Endothelial cell of umbilical vein (primary cell): ENCODE measurements at regions not wholly inside any gene's neighbourhood (a gene's known extent, or its start where the extent isn't known, plus 50 kb on each side); places are given as distances from the start of the nearest gene placed in this dataset.

Experiments
- BruUV-seq: library from RNA; stranded (reverse); fragments of 400-500 nt; replicated peaks from 2 replicates; lab custom pipeline; 2021; lab: Mats Ljungman, UMichigan
- CTCF ChIA-PET: fragments of 300-600, 350-600 bp; sonication (Branson Sonifier 250); formaldehyde crosslinking; loops from one replicate; lab custom pipeline; 2021; ENCODE audit warnings: antibody characterized with exemption, inconsistent platforms; lab: Charles Lee
- POLR2A ChIA-PET: fragments of 300-600, 350-600 bp; sonication (Branson Sonifier 250); formaldehyde crosslinking; loops from one replicate; lab custom pipeline; 2021; ENCODE audit warnings: antibody characterized with exemption, inconsistent platforms; lab: Charles Lee
- DNase-seq: peaks from one replicate; pipeline ENCODE4 v3.0.0-alpha.2; 2011; ENCODE audit warnings: low read depth, low spot score
- FAIRE-seq: peaks from 2 replicates; lab custom pipeline; 2011; peaks lifted over from hg19 to GRCh38; lab: Jason Lieb, UNC
- H2AFZ ChIP-seq: 2 replicates; pipeline ENCODE4 v1.6.0; 2012; ENCODE audit warnings: low read depth, low read length, control low read depth, inconsistent platforms
- H3K27ac ChIP-seq: 2 replicates; pipeline ENCODE4 v1.5.1; 2011; ENCODE audit warnings: low read depth, mild to moderate bottlenecking, control low read depth, low read length, moderate library complexity; ENCODE audit not compliant: insufficient read depth
- H3K27me3 ChIP-seq, 2 experiments: 2 replicates each; pipeline versions ENCODE4 v1.6.0 to v1.6.1; 2011; ENCODE audit warnings: low read length in 2 of 2, mixed read lengths in 1 of 2; ENCODE audit not compliant: control insufficient read depth in 2 of 2, insufficient read depth in 2 of 2
- H3K36me3 ChIP-seq, 2 experiments: 2 replicates in 1 of 2; 3 replicates in 1 of 2; pipeline ENCODE4 v1.5.1; 2011; ENCODE audit warnings: low read length in 2 of 2, mild to moderate bottlenecking in 1 of 2, moderate library complexity in 1 of 2; ENCODE audit not compliant: control insufficient read depth in 2 of 2, insufficient read depth in 2 of 2; ENCODE audit errors: extremely low read depth in 1 of 2
- H3K4me1 ChIP-seq: 3 replicates; pipeline ENCODE4 v1.5.1; 2011; ENCODE audit warnings: mild to moderate bottlenecking, low read length; ENCODE audit not compliant: control insufficient read depth, insufficient read depth; ENCODE audit errors: extremely low read depth
- H3K4me2 ChIP-seq: 2 replicates; pipeline ENCODE4 v1.6.1; 2011; ENCODE audit warnings: low read length, control low read depth, mixed read lengths; ENCODE audit not compliant: insufficient read depth
- H3K4me3 ChIP-seq, 3 experiments: fragments of 200-600 bp in 1 of 3; sonication (generic), shearing (Covaris generic) in 1 of 3; replicated peaks in 1 of 3; 2 replicates each; pipeline ENCODE4 v1.5.1; 2011 to 2016; ENCODE audit warnings: control low read depth in 3 of 3, low read length in 3 of 3, mild to moderate bottlenecking in 2 of 3, inconsistent platforms in 1 of 3, low read depth in 1 of 3, moderate library complexity in 1 of 3; ENCODE audit not compliant: insufficient read depth in 1 of 3
- H3K79me2 ChIP-seq: 2 replicates; pipeline ENCODE4 v1.6.0; 2012; ENCODE audit warnings: low read length, inconsistent platforms; ENCODE audit not compliant: control insufficient read depth, insufficient read depth
- H3K9ac ChIP-seq: replicated peaks from 2 replicates; pipeline ENCODE3; 2011; ENCODE audit warnings: low read length, control low read depth; ENCODE audit not compliant: insufficient read depth; ENCODE audit errors: extremely low read depth
- H3K9me1 ChIP-seq: replicated peaks from 3 replicates; pipeline ENCODE4 v1.6.0; 2011; ENCODE audit warnings: mild to moderate bottlenecking, low read length; ENCODE audit not compliant: control insufficient read depth, insufficient read depth; ENCODE audit errors: extremely low read depth
- H3K9me3 ChIP-seq: replicated peaks from 2 replicates; pipeline ENCODE4 v1.5.1; 2012; ENCODE audit warnings: low read length, inconsistent platforms; ENCODE audit not compliant: control insufficient read depth, insufficient read depth
- H4K20me1 ChIP-seq: replicated peaks from 2 replicates; pipeline ENCODE3; 2011; ENCODE audit warnings: mild to moderate bottlenecking, low read length; ENCODE audit not compliant: control insufficient read depth, insufficient read depth; ENCODE audit errors: extremely low read depth
- EZH2 ChIP-seq: IDR thresholded peaks from 2 replicates; pipeline ENCODE4 v1.6.1; 2012; ENCODE audit warnings: borderline replicate concordance, low read depth, mild to moderate bottlenecking, moderate library complexity, low read length, inconsistent platforms; ENCODE audit not compliant: severe bottlenecking
- FOS ChIP-seq: IDR thresholded peaks from 2 replicates; pipeline ENCODE4 v1.6.1; 2011; ENCODE audit warnings: mild to moderate bottlenecking, low read length, moderate library complexity, borderline replicate concordance; ENCODE audit not compliant: insufficient read depth
- GATA2 ChIP-seq: IDR thresholded peaks from 2 replicates; pipeline ENCODE4 v1.7.0; 2011; ENCODE audit warnings: low read depth, mild to moderate bottlenecking, moderate library complexity, mixed read lengths, low read length; ENCODE audit not compliant: insufficient read length, insufficient read depth
- JUN ChIP-seq: IDR thresholded peaks from 2 replicates; pipeline ENCODE4 v1.6.1; 2011; ENCODE audit warnings: borderline replicate concordance, low read depth; ENCODE audit not compliant: insufficient read length, insufficient read depth
- MYC ChIP-seq: IDR thresholded peaks from one replicate; pipeline ENCODE4 v1.6.1; 2011; ENCODE audit warnings: mild to moderate bottlenecking, low read depth, low read length
- POLR2A ChIP-seq: IDR thresholded peaks from 2 replicates; pipeline ENCODE4 v1.6.1; 2012; ENCODE audit warnings: low read depth, mild to moderate bottlenecking, control low read depth, low read length
- POLR2AphosphoS5 ChIP-seq: IDR thresholded peaks from 2 replicates; pipeline ENCODE4 v1.6.1; 2012; ENCODE audit warnings: low read depth, mild to moderate bottlenecking, control low read depth, low read length, moderate library complexity; ENCODE audit not compliant: insufficient read depth
- dilution Hi-C: fragments of 300-500 bp; cut with MboI; formaldehyde crosslinking; loops from one replicate; pipeline ENCODE4 v1.15.0; 2019; ENCODE audit warnings: low sequenced_read_pairs; ENCODE audit not compliant: extremely low pct_ligation_motif_present
- intact Hi-C: fragments of 100-400 bp; cut with micrococcal nuclease; formaldehyde crosslinking; loops from one replicate; pipeline ENCODE4 v1.10.0; 2022
- TF ChIP-seq, protein P1 (sequence below), 2 donors: IDR thresholded peaks; 1 replicate in 1 of 2; 2 replicates in 1 of 2; pipeline ENCODE4 v1.5.1; 2011; ENCODE audit warnings: low read length in 2 of 2, mild to moderate bottlenecking in 2 of 2, moderate library complexity in 2 of 2, control low read depth in 1 of 2, inconsistent platforms in 1 of 2, low read depth in 1 of 2; ENCODE audit not compliant: insufficient read depth in 1 of 2; ENCODE audit errors: extremely low read depth in 1 of 2
- TF ChIP-seq, protein P2 (sequence below): IDR thresholded peaks from 2 replicates; pipeline ENCODE4 v1.6.1; 2011; ENCODE audit not compliant: insufficient read depth, insufficient read length

DNA sequence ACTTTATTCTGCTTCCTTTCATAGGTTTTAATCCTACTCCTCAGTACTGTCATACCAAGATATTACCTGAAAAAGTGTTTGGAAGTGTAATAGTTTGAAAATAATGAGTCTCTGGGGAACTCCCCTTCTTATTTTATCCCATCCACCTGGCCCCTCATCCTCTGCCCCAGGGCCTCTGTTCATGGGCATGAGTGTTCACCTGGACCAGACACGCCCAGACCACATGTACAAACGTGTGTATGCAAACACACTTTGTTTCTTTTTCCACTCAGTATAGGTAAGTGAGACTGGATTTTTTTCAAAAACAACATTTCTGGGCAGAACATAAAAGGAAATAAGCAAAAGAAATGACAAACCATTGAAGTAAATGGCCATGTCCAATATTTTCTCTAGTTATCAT is 62.1 kb upstream of the THSD7B start:
- no TSS peak for BruUV-seq
- H3K9me3 ChIP-seq = peaks cover 2% of the 10 kb centered on the region
- H3K9me1 ChIP-seq = no peaks in the 10 kb centered on the region
- H3K4me3 ChIP-seq = no peak overlapping the region
- H3K27ac ChIP-seq = no peak overlapping the region
- H4K20me1 ChIP-seq = no peaks in the 10 kb centered on the region
- no peak for DNase-seq
- no peak for FAIRE-seq
- no peak overlapping the region for H3K4me2 ChIP-seq
- H3K27me3 ChIP-seq = no peaks in the 10 kb centered on the region
- no peaks in the 10 kb centered on the region for H3K4me1 ChIP-seq
- TF ChIP-seq POLR2A (no peak), EZH2 (no peak), POLR2AphosphoS5 (no peak), MYC (no peak), JUN (no peak)
- TF ChIP-seq, protein P1, sequence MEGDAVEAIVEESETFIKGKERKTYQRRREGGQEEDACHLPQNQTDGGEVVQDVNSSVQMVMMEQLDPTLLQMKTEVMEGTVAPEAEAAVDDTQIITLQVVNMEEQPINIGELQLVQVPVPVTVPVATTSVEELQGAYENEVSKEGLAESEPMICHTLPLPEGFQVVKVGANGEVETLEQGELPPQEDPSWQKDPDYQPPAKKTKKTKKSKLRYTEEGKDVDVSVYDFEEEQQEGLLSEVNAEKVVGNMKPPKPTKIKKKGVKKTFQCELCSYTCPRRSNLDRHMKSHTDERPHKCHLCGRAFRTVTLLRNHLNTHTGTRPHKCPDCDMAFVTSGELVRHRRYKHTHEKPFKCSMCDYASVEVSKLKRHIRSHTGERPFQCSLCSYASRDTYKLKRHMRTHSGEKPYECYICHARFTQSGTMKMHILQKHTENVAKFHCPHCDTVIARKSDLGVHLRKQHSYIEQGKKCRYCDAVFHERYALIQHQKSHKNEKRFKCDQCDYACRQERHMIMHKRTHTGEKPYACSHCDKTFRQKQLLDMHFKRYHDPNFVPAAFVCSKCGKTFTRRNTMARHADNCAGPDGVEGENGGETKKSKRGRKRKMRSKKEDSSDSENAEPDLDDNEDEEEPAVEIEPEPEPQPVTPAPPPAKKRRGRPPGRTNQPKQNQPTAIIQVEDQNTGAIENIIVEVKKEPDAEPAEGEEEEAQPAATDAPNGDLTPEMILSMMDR (IDR thresholded peaks at IDR 0.05; ENCODE audit: extremely low read depth in 1 of 2, insufficient read depth in 1 of 2, low read depth in 1 of 2, low read length in 2 of 2) = no peak
- dilution Hi-C loops = no loop called here
- POLR2A ChIA-PET = no interaction called here
- intact Hi-C loops = no loop called here
- H3K79me2 ChIP-seq = no peaks in the 10 kb centered on the region
- no peak overlapping the region for H2AFZ ChIP-seq
- CTCF ChIA-PET = no interaction called here
- H3K36me3 ChIP-seq = no peaks in the 10 kb centered on the region
- H3K9ac ChIP-seq = no peak overlapping the region

DNA sequence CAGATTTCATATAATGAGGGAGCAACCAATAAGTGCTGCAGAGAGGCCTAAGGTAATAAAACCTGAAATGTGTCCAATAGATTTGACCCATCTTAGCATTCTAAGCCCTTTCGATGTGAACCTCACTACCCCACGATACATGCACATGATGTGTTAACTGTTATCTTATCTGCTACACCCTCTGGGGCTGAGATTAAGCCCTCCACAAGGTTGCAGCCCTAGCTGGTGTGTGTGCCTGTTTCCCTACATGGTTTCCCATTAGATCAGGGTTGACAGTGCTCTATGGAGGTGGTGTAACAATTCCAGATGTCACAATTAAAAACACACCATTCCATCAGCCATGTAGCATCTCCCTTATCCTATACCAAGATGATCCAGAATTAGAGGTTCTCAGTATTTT is 68.9 kb upstream of the THSD7B start:
- no peak overlapping the region for H3K4me2 ChIP-seq
- CTCF ChIA-PET = no interaction called here
- FAIRE-seq = no peak
- TF ChIP-seq, protein P1 (IDR thresholded peaks at IDR 0.05; ENCODE audit: extremely low read depth in 1 of 2, insufficient read depth in 1 of 2, low read depth in 1 of 2, low read length in 2 of 2) = no peak
- TF ChIP-seq MYC (no peak), GATA2 (no peak), JUN (no peak), POLR2A (no peak), POLR2AphosphoS5 (no peak), EZH2 (no peak), FOS (no peak)
- TF ChIP-seq, protein P2, sequence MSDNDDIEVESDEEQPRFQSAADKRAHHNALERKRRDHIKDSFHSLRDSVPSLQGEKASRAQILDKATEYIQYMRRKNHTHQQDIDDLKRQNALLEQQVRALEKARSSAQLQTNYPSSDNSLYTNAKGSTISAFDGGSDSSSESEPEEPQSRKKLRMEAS = no peak
- H3K79me2 ChIP-seq = no peaks in the 10 kb centered on the region
- H3K36me3 ChIP-seq = no peaks in the 10 kb centered on the region
- H3K4me1 ChIP-seq = no peaks in the 10 kb centered on the region
- no peaks in the 10 kb centered on the region for H4K20me1 ChIP-seq
- BruUV-seq = no TSS peak
- no peak for DNase-seq
- H3K9me1 ChIP-seq = no peaks in the 10 kb centered on the region
- H3K27me3 ChIP-seq = no peaks in the 10 kb centered on the region
- H3K27ac ChIP-seq = no peak overlapping the region
- dilution Hi-C loops = no loop called here
- no peak overlapping the region for H2AFZ ChIP-seq
- intact Hi-C loops = no loop called here
- H3K4me3 ChIP-seq = no peak overlapping the region
- H3K9me3 ChIP-seq = peaks cover 4% of the 10 kb centered on the region
- H3K9ac ChIP-seq = no peak overlapping the region
- POLR2A ChIA-PET = no interaction called here
